ENCODE measurements at regions not wholly inside any gene's neighbourhood (a gene's known extent, or its start where the extent isn't known, plus 50 kb on each side); places are given as distances from the start of the nearest gene placed in this dataset.

GRCh38 chr4:140268186-140268841 lies 105.1 kb upstream of the SCOC start:
- H3K27ac ChIP-seq: no peak overlapping the region
- no peaks in the 10 kb centered on the region for H3K27me3 ChIP-seq
- intact Hi-C loops (cut with DNase I): no loop called here
- no peak overlapping the region for H3K4me3 ChIP-seq
- no peaks in the 10 kb centered on the region for H3K36me3 ChIP-seq
- DNase-seq (ENCODE audit: extremely low spot score in 2 of 2): no peak
- H3K4me1 ChIP-seq: no peaks in the 10 kb centered on the region
- TF ChIP-seq POLR2A (IDR thresholded peaks at IDR 0.05) (no peak), POLR2AphosphoS5 (IDR thresholded peaks at IDR 0.05; ENCODE audit: insufficient read depth in 1 of 2, low read depth in 1 of 2) (no peak), CTCF (IDR thresholded peaks at IDR 0.05) (no peak)
- H3K9me3 ChIP-seq: no peaks in the 10 kb centered on the region

GRCh38 chr4:140267576-140267975 lies 105.9 kb upstream of the SCOC start:
- Histone ChIP-seq H3K36me3 (no peaks in the 10 kb centered on the region), H3K9me3 (no peaks in the 10 kb centered on the region), H3K27ac (no peak overlapping the region), H3K4me3 (no peak overlapping the region), H3K4me1 (no peaks in the 10 kb centered on the region), H3K27me3 (no peaks in the 10 kb centered on the region)
- TF ChIP-seq POLR2AphosphoS5 (IDR thresholded peaks at IDR 0.05; ENCODE audit: insufficient read depth in 1 of 2, low read depth in 1 of 2) (no peak), CTCF (IDR thresholded peaks at IDR 0.05) (no peak), POLR2A (IDR thresholded peaks at IDR 0.05) (no peak)
- no peak for DNase-seq (ENCODE audit: extremely low spot score in 2 of 2)
- intact Hi-C loops (cut with DNase I): no loop called here

GRCh38 chr4:140266958-140267568 lies 106.4 kb upstream of the SCOC start:
- H3K9me3 ChIP-seq: no peaks in the 10 kb centered on the region
- H3K27ac ChIP-seq: no peak overlapping the region
- H3K4me3 ChIP-seq: no peak overlapping the region
- DNase-seq (ENCODE audit: extremely low spot score in 2 of 2): no peak
- no peaks in the 10 kb centered on the region for H3K4me1 ChIP-seq
- TF ChIP-seq POLR2A (IDR thresholded peaks at IDR 0.05) (no peak), CTCF (IDR thresholded peaks at IDR 0.05) (no peak), POLR2AphosphoS5 (IDR thresholded peaks at IDR 0.05; ENCODE audit: insufficient read depth in 1 of 2, low read depth in 1 of 2) (no peak)
- intact Hi-C loops (cut with DNase I): no loop called here
- H3K36me3 ChIP-seq: no peaks in the 10 kb centered on the region
- H3K27me3 ChIP-seq: no peaks in the 10 kb centered on the region

GRCh38 chr4:140260227-140260626 lies 106.2 kb upstream of the MAML3 start:
- TF ChIP-seq POLR2A (IDR thresholded peaks at IDR 0.05): no peak
- no peak for TF ChIP-seq POLR2AphosphoS5 (IDR thresholded peaks at IDR 0.05; ENCODE audit: insufficient read depth in 1 of 2, low read depth in 1 of 2)
- Histone ChIP-seq H3K27me3 (no peaks in the 10 kb centered on the region), H3K4me3 (no peak overlapping the region), H3K36me3 (no peaks in the 10 kb centered on the region), H3K9me3 (no peaks in the 10 kb centered on the region), H3K4me1 (no peaks in the 10 kb centered on the region), H3K27ac (no peak overlapping the region)
- DNase-seq (ENCODE audit: extremely low spot score in 2 of 2): no peak
- intact Hi-C loops (cut with DNase I): no loop called here

- DNase-seq (ENCODE audit: extremely low spot score in 2 of 2): no peak
- intact Hi-C loops (cut with DNase I): no loop called here
- no peak overlapping the region for H3K27ac ChIP-seq
- no peaks in the 10 kb centered on the region for H3K36me3 ChIP-seq
- no peaks in the 10 kb centered on the region for H3K9me3 ChIP-seq
- no peaks in the 10 kb centered on the region for H3K27me3 ChIP-seq
- no peak for TF ChIP-seq CTCF (IDR thresholded peaks at IDR 0.05)
- TF ChIP-seq POLR2A (IDR thresholded peaks at IDR 0.05): no peak
- no peak for TF ChIP-seq POLR2AphosphoS5 (IDR thresholded peaks at IDR 0.05; ENCODE audit: insufficient read depth in 1 of 2, low read depth in 1 of 2)
- H3K4me1 ChIP-seq: peaks cover 9% of the 10 kb centered on the region
- H3K4me3 ChIP-seq: no peak overlapping the region
These were observed 104.5 kb upstream of the MAML3 start for GRCh38 chr4:140258476-140258875.

Data from vagina (tissue), 2 donors.